Stimulated activated CD8-positive, alpha-beta memory T cell treated with anti-CD3 and anti-CD28 coated beads, Interleukin-15, amount 100 ng/mL, for 24 hours (primary cell): ENCODE measurements at regions not wholly inside any gene's neighbourhood (a gene's known extent, or its start where the extent isn't known, plus 50 kb on each side); places are given as distances from the start of the nearest gene placed in this dataset.
"Not testable (repeated sequence)": the region's sequence is repeated elsewhere in the genome, so short reads cannot be mapped to it uniquely, and the experiment has no call there.

Source experiments
- DNase-seq: peaks from one replicate; pipeline ENCODE4 v3.0.0-alpha.2; 2020; ENCODE audit warnings: low read depth

- no peak for DNase-seq
Measured at GRCh38 chr14:30443368-30444007, 115.5 kb upstream of the G2E3 start.

GRCh38 chr14:30444451-30444850 lies 114.5 kb upstream of the G2E3 start:
- no peak for DNase-seq

GRCh38 chr14:30445011-30445793 lies 113.8 kb upstream of the G2E3 start:
- no peak for DNase-seq

GRCh38 chr14:30445852-30446251 lies 113.1 kb upstream of the G2E3 start:
- DNase-seq, result no peak

- DNase-seq, result no peak
Measured at GRCh38 chr14:30450631-30451545, 108.1 kb upstream of the G2E3 start.

- DNase-seq, result no peak
Measured at GRCh38 chr14:30456296-30456695, 102.7 kb upstream of the G2E3 start.

GRCh38 chr14:30462358-30462757 lies 96.6 kb upstream of the G2E3 start:
- DNase-seq, result no peak

GRCh38 chr14:30464481-30464880 lies 94.5 kb upstream of the G2E3 start:
- no peak for DNase-seq

GRCh38 chr14:30468354-30468753 lies 90.6 kb upstream of the G2E3 start:
- DNase-seq, result no peak

GRCh38 chr14:30471980-30472379 lies 87.0 kb upstream of the G2E3 start:
- DNase-seq, result no peak

- not testable (repeated sequence) for DNase-seq
Measured at GRCh38 chr14:30473846-30474696, 84.9 kb upstream of the G2E3 start.

- no peak for DNase-seq
Measured at GRCh38 chr14:30482276-30482675, 76.7 kb upstream of the G2E3 start.

GRCh38 chr14:30484201-30484600 lies 74.8 kb upstream of the G2E3 start:
- DNase-seq, result no peak

- DNase-seq, result no peak
Measured at GRCh38 chr14:30484976-30485375, 74.0 kb upstream of the G2E3 start.

- no peak for DNase-seq
Measured at GRCh38 chr14:30496852-30497251, 62.1 kb upstream of the G2E3 start.

GRCh38 chr14:30499358-30499757 lies 59.6 kb upstream of the G2E3 start:
- no peak for DNase-seq

- no peak for DNase-seq
Measured at GRCh38 chr14:30500222-30500621, 58.7 kb upstream of the G2E3 start.

- no peak for DNase-seq
Measured at GRCh38 chr14:30507209-30507608, 51.7 kb upstream of the G2E3 start.
